EH (cell line): ENCODE measurements at regions not wholly inside any gene's neighbourhood (a gene's known extent, or its start where the extent isn't known, plus 50 kb on each side); places are given as distances from the start of the nearest gene placed in this dataset.
"Not testable (repeated sequence)": the region's sequence is repeated elsewhere in the genome, so short reads cannot be mapped to it uniquely, and the experiment has no call there.

Experiments used
- DNase-seq: peaks from one replicate; pipeline ENCODE4 v3.0.0-alpha.2; 2015; ENCODE audit warnings: low read depth

GRCh38 chr3:176870451-176870850 lies 326.8 kb downstream of the TBL1XR1 start:
- no peak for DNase-seq

GRCh38 chr3:176867681-176868663 lies 329.3 kb downstream of the TBL1XR1 start:
- DNase-seq: no peak

GRCh38 chr3:176861137-176861536 lies 336.1 kb downstream of the TBL1XR1 start:
- no peak for DNase-seq

- no peak for DNase-seq
Observed at GRCh38 chr3:176856721-176857120, 340.6 kb downstream of the TBL1XR1 start.

- no peak for DNase-seq
Observed at GRCh38 chr3:176855901-176856486, 341.3 kb downstream of the TBL1XR1 start.

- DNase-seq: no peak
Observed at GRCh38 chr3:176855213-176855612, 342.1 kb downstream of the TBL1XR1 start.

GRCh38 chr3:176850498-176850897 lies 346.8 kb downstream of the TBL1XR1 start:
- no peak for DNase-seq

GRCh38 chr3:176848431-176849214 lies 348.7 kb downstream of the TBL1XR1 start:
- no peak for DNase-seq

GRCh38 chr3:176842914-176843313 lies 354.4 kb downstream of the TBL1XR1 start:
- DNase-seq: no peak

- DNase-seq: no peak
Observed at GRCh38 chr3:176840641-176841286, 356.5 kb downstream of the TBL1XR1 start.

- DNase-seq: no peak
Observed at GRCh38 chr3:176839901-176840300, 357.4 kb downstream of the TBL1XR1 start.

GRCh38 chr3:176839466-176839865 lies 357.8 kb downstream of the TBL1XR1 start:
- no peak for DNase-seq

- not testable (repeated sequence) for DNase-seq
Observed at GRCh38 chr3:176827244-176827643, 370.0 kb downstream of the TBL1XR1 start.

- no peak for DNase-seq
Observed at GRCh38 chr3:176824811-176825210, 372.5 kb downstream of the TBL1XR1 start.

- no peak for DNase-seq
Observed at GRCh38 chr3:176820764-176821163, 376.5 kb downstream of the TBL1XR1 start.

- no peak for DNase-seq
Observed at GRCh38 chr3:176816937-176817336, 380.3 kb downstream of the TBL1XR1 start.

- peak; percentile 51 for DNase-seq
Observed at GRCh38 chr3:176814285-176814684, 383.0 kb downstream of the TBL1XR1 start.

- no peak for DNase-seq
Observed at GRCh38 chr3:176807938-176808337, 389.3 kb downstream of the TBL1XR1 start.

GRCh38 chr3:176799675-176800074 lies 397.6 kb downstream of the TBL1XR1 start:
- DNase-seq: no peak

GRCh38 chr3:176798680-176799079 lies 398.6 kb downstream of the TBL1XR1 start:
- DNase-seq: no peak

- DNase-seq: peak; percentile 48
Observed at GRCh38 chr3:176796371-176796770, 400.9 kb downstream of the TBL1XR1 start.

GRCh38 chr3:176795891-176796290 lies 401.4 kb downstream of the TBL1XR1 start:
- peak; percentile 6 for DNase-seq
